ENCODE measurements at regions not wholly inside any gene's neighbourhood (a gene's known extent, or its start where the extent isn't known, plus 50 kb on each side); places are given as distances from the start of the nearest gene placed in this dataset.

- TF ChIP-seq ZNF274 (IDR thresholded peaks at IDR 0.05; ENCODE audit: low read depth, low read length), result no peak
- TF ChIP-seq YY1 (IDR thresholded peaks at IDR 0.05; ENCODE audit: insufficient read depth, insufficient read length), result no peak
Observed at GRCh38 chr4:110798687-110799086, 175.8 kb upstream of the PITX2 start.

Data from NT2/D1 (cell line).